ENCODE measurements at regions not wholly inside any gene's neighbourhood (a gene's known extent, or its start where the extent isn't known, plus 50 kb on each side); places are given as distances from the start of the nearest gene placed in this dataset.

GRCh38 chr17:79498854-79499253 lies 112.0 kb downstream of the RBFOX3 start:
- H3K4me3 ChIP-seq (ENCODE audit: low read depth in 1 of 2, low read length in 2 of 2) = no peak overlapping the region
- no peak overlapping the region for H2AFZ ChIP-seq (ENCODE audit: low read depth, low read length)
- no peaks in the 10 kb centered on the region for H3K79me2 ChIP-seq (ENCODE audit: insufficient read depth, low read length)
- H3K27ac ChIP-seq (ENCODE audit: low read length) = no peak overlapping the region
- no peak for DNase-seq
- no peaks in the 10 kb centered on the region for H3K36me3 ChIP-seq (ENCODE audit: insufficient read depth, low read length)
- no peak overlapping the region for H3K4me2 ChIP-seq (ENCODE audit: insufficient read depth, low read length)
- no peaks in the 10 kb centered on the region for H4K20me1 ChIP-seq (ENCODE audit: insufficient read depth, low read length)
- H3K27me3 ChIP-seq (ENCODE audit: insufficient read depth, low read length, poor library complexity) = no peaks in the 10 kb centered on the region
- H3K9ac ChIP-seq (ENCODE audit: low read depth, low read length) = no peak overlapping the region
- TF ChIP-seq EZH2 (IDR thresholded peaks at IDR 0.05; ENCODE audit: borderline replicate concordance, low read depth, low read length, severe bottlenecking) = no peak
- TF ChIP-seq CTCF (IDR thresholded peaks at IDR 0.05; ENCODE audit: borderline replicate concordance, extremely low read depth, low read length, poor library complexity, severe bottlenecking) = no peak
- no peaks in the 10 kb centered on the region for H3K4me1 ChIP-seq (ENCODE audit: insufficient read depth, low read length)
- H3K9me3 ChIP-seq (ENCODE audit: insufficient read depth, low read length, severe bottlenecking) = no peaks in the 10 kb centered on the region
- ATAC-seq (ENCODE audit: insufficient read depth, low read depth) = no peak

DNA sequence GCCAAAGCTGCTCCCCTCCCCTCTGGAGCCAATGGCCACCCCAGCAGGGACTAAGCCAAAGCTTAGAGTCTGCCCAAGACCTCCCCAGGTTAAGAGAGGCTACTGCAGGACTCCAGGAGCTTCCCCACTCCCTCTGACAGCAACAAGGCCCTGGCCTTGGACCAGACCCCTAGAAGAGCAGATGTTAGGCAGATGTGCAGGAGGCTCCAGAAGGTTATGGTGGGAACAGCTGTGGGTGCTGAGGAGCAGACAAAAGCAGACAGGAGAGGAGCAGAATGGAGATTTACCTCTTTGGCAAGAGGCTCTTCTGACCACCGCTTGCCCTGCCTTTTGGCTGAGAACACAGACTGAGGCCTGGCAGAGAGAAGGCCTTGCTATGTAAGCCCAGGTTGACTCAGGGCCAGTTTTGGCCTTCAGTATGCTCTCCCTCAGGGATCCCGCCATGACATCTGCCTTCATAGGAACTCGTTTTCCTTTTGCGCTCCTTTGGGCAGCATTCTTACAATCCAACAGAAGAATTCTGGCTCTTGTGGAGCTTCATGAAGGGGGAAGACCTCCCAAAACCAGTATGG lies 113.0 kb downstream of the RBFOX3 start:
- DNase-seq (no peak), ATAC-seq (ENCODE audit: insufficient read depth, low read depth) (no peak)
- no peaks in the 10 kb centered on the region for H3K9me3 ChIP-seq (ENCODE audit: insufficient read depth, low read length, severe bottlenecking)
- H3K36me3 ChIP-seq (ENCODE audit: insufficient read depth, low read length) = no peaks in the 10 kb centered on the region
- no peak overlapping the region for H3K4me2 ChIP-seq (ENCODE audit: insufficient read depth, low read length)
- no peak for TF ChIP-seq EZH2 (IDR thresholded peaks at IDR 0.05; ENCODE audit: borderline replicate concordance, low read depth, low read length, severe bottlenecking)
- no peak for TF ChIP-seq CTCF (IDR thresholded peaks at IDR 0.05; ENCODE audit: borderline replicate concordance, extremely low read depth, low read length, poor library complexity, severe bottlenecking)
- no peaks in the 10 kb centered on the region for H4K20me1 ChIP-seq (ENCODE audit: insufficient read depth, low read length)
- no peaks in the 10 kb centered on the region for H3K79me2 ChIP-seq (ENCODE audit: insufficient read depth, low read length)
- H3K9ac ChIP-seq (ENCODE audit: low read depth, low read length) = no peak overlapping the region
- no peak overlapping the region for H3K27ac ChIP-seq (ENCODE audit: low read length)
- no peaks in the 10 kb centered on the region for H3K27me3 ChIP-seq (ENCODE audit: insufficient read depth, low read length, poor library complexity)
- H2AFZ ChIP-seq (ENCODE audit: low read depth, low read length) = no peak overlapping the region
- no peaks in the 10 kb centered on the region for H3K4me1 ChIP-seq (ENCODE audit: insufficient read depth, low read length)
- no peak overlapping the region for H3K4me3 ChIP-seq (ENCODE audit: low read depth in 1 of 2, low read length in 2 of 2)

DNA sequence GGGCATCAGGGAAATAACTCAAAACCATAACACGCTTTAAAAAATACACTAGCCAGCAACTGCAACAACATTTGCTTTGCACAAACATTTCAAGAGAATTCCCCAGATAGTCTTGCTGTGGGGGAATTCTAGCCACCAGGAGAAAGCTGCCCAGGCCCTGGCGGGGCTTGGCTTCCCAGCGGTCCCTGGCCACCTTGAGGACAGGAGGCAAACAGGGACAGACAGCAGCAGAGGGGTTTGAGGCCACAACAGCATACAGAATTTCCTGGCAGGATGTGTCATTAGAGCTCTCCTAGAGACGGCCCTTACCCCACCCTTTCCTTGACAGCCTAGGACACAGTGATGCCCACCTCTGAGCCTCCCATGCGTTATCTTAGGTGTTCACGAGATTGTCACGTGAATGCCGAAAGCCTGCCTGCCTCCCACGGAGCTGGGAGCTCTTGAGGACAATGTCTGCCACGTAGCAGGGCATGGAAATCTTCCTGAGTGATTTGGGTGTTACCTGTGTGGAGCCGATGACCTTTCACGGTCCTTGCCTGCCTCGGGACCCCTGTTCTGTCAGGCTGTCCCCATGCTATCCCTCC lies 114.3 kb downstream of the RBFOX3 start:
- Histone ChIP-seq H3K9ac (ENCODE audit: low read depth, low read length) (no peak overlapping the region), H3K9me3 (ENCODE audit: insufficient read depth, low read length, severe bottlenecking) (no peaks in the 10 kb centered on the region), H3K27me3 (ENCODE audit: insufficient read depth, low read length, poor library complexity) (no peaks in the 10 kb centered on the region), H3K4me3 (ENCODE audit: low read depth in 1 of 2, low read length in 2 of 2) (no peak overlapping the region), H4K20me1 (ENCODE audit: insufficient read depth, low read length) (no peaks in the 10 kb centered on the region), H3K36me3 (ENCODE audit: insufficient read depth, low read length) (no peaks in the 10 kb centered on the region), H2AFZ (ENCODE audit: low read depth, low read length) (no peak overlapping the region), H3K27ac (ENCODE audit: low read length) (no peak overlapping the region), H3K79me2 (ENCODE audit: insufficient read depth, low read length) (no peaks in the 10 kb centered on the region), H3K4me1 (ENCODE audit: insufficient read depth, low read length) (no peaks in the 10 kb centered on the region), H3K4me2 (ENCODE audit: insufficient read depth, low read length) (no peak overlapping the region)
- ATAC-seq (ENCODE audit: insufficient read depth, low read depth) = no peak
- TF ChIP-seq CTCF (IDR thresholded peaks at IDR 0.05; ENCODE audit: borderline replicate concordance, extremely low read depth, low read length, poor library complexity, severe bottlenecking) (no peak), EZH2 (IDR thresholded peaks at IDR 0.05; ENCODE audit: borderline replicate concordance, low read depth, low read length, severe bottlenecking) (no peak)
- no peak for DNase-seq

Data from DND-41 (cell line).